HepG2 (cell line): ENCODE measurements at regions not wholly inside any gene's neighbourhood (a gene's known extent, or its start where the extent isn't known, plus 50 kb on each side); places are given as distances from the start of the nearest gene placed in this dataset.
A peak's percentile ranks its signal among the peaks of the same experiment; 100 is the strongest.

Experiments
- ATAC-seq: fragments of 200-7000 bp; cut with Tn5 transposase; 3 replicates; pipeline ENCODE4 v1.9.1; 2020; ENCODE audit warnings: mild to moderate bottlenecking, moderate library complexity
- BruUV-seq: library from RNA; stranded (reverse); fragments of 400-500 nt; replicated peaks from 2 replicates; lab custom pipeline; 2021; lab: Mats Ljungman, UMichigan
- CTCF ChIA-PET: fragments of 300-600 bp; formaldehyde crosslinking; extraction: SDS; loops from one replicate; lab custom pipeline; 2021; ENCODE audit warnings: low total read pairs, inconsistent platforms, low intra/inter-chr PET ratio; lab: Yijun Ruan, JAX
- POLR2A ChIA-PET: fragments of 350-600 bp; sonication (Branson Sonifier 250); formaldehyde crosslinking; loops from one replicate; lab custom pipeline; 2020; ENCODE audit warnings: antibody characterized with exemption, inconsistent platforms; lab: Yijun Ruan, JAX
- DNase-seq: peaks from one replicate; pipeline ENCODE4 v3.0.0-alpha.2; 2015; ENCODE audit warnings: low spot score
- FAIRE-seq: peaks from 3 replicates; lab custom pipeline; 2011; peaks lifted over from hg19 to GRCh38; lab: Jason Lieb, UNC
- H2AFZ ChIP-seq: one replicate; pipeline ENCODE4 v1.6.1; 2011; ENCODE audit warnings: low read length, inconsistent platforms
- H3K27ac ChIP-seq: fragments of 300-600 bp; 3 replicates; pipeline ENCODE4 v1.8.0; 2011; ENCODE audit warnings: mixed run types, mild to moderate bottlenecking, mixed read lengths, low read length, inconsistent platforms; ENCODE audit not compliant: insufficient read depth; ENCODE audit errors: extremely low read length
- H3K27me3 ChIP-seq, 2 experiments: fragments of 200-600 bp in 1 of 2; 2 replicates in 1 of 2; 3 replicates in 1 of 2; pipeline versions ENCODE4 v1.6.0 to v1.8.0; 2011; ENCODE audit warnings: low read length in 2 of 2, mild to moderate bottlenecking in 2 of 2, moderate library complexity in 2 of 2, inconsistent platforms in 1 of 2; ENCODE audit not compliant: insufficient read depth in 2 of 2, control insufficient read depth in 1 of 2
- H3K36me3 ChIP-seq, 2 experiments: fragments of 200-600 bp in 1 of 2; replicated peaks in 1 of 2; 2 replicates in 1 of 2; 3 replicates in 1 of 2; pipeline versions ENCODE4 v1.5.1 to v1.8.0; 2011; ENCODE audit warnings: low read length in 2 of 2, inconsistent platforms in 1 of 2; ENCODE audit not compliant: insufficient read depth in 2 of 2, control insufficient read depth in 1 of 2
- H3K4me1 ChIP-seq: 2 replicates; pipeline ENCODE4 v1.5.1; 2012; ENCODE audit warnings: low read length, inconsistent platforms; ENCODE audit not compliant: insufficient read depth
- H3K4me2 ChIP-seq: 2 replicates; pipeline ENCODE4 v1.6.0; 2011; ENCODE audit warnings: low read depth, low read length, inconsistent platforms
- H3K4me3 ChIP-seq, 3 experiments: fragments of 200-600 bp in 1 of 3; sonication (generic), shearing (Covaris generic) in 1 of 3; replicated peaks in 1 of 3; 2 replicates each; pipeline ENCODE4 v1.5.1; 2011 to 2016; ENCODE audit warnings: low read length in 3 of 3, inconsistent platforms in 2 of 3, low read depth in 2 of 3, mild to moderate bottlenecking in 2 of 3, control low read depth in 1 of 3, mixed read lengths in 1 of 3; ENCODE audit not compliant: insufficient read depth in 1 of 3
- H3K79me2 ChIP-seq: one replicate; pipeline ENCODE4 v1.6.1; 2011; ENCODE audit warnings: low read length, inconsistent platforms; ENCODE audit not compliant: insufficient read depth
- H3K9ac ChIP-seq: 2 replicates; pipeline ENCODE4 v1.6.0; 2011; ENCODE audit warnings: mild to moderate bottlenecking, low read depth, low read length, inconsistent platforms; ENCODE audit not compliant: insufficient read depth
- H3K9me3 ChIP-seq: 2 replicates; pipeline ENCODE4 v1.5.1; 2012; ENCODE audit warnings: mild to moderate bottlenecking, low read length
- H4K20me1 ChIP-seq: 2 replicates; pipeline ENCODE4 v1.6.0; 2011; ENCODE audit warnings: inconsistent platforms, mild to moderate bottlenecking, low read length, moderate library complexity; ENCODE audit not compliant: insufficient read depth
- ATF3 ChIP-seq: sonication (generic); formaldehyde crosslinking; IDR thresholded peaks from 2 replicates; pipeline ENCODE4 v1.4.0; 2020; ENCODE audit warnings: missing genetic modification reagents
- CAMTA2 ChIP-seq: sonication (generic); formaldehyde crosslinking; IDR thresholded peaks from 2 replicates; pipeline ENCODE4 v1.4.0; 2020; ENCODE audit warnings: mild to moderate bottlenecking, missing genetic modification reagents, borderline replicate concordance
- KLF13 ChIP-seq: sonication (generic); formaldehyde crosslinking; IDR thresholded peaks from 2 replicates; pipeline ENCODE4 v1.4.0; 2020; ENCODE audit warnings: mild to moderate bottlenecking, missing genetic modification reagents
- RXRA ChIP-seq: sonication (generic); formaldehyde crosslinking; IDR thresholded peaks from 2 replicates; pipeline ENCODE4 v1.5.1; 2020; ENCODE audit warnings: missing genetic modification reagents
- SALL1 ChIP-seq: sonication (generic); formaldehyde crosslinking; IDR thresholded peaks from 2 replicates; pipeline ENCODE4 v1.8.0; 2022; ENCODE audit warnings: mild to moderate bottlenecking, missing genetic modification reagents
- SP4 ChIP-seq: sonication (generic); formaldehyde crosslinking; IDR thresholded peaks from 2 replicates; pipeline ENCODE4 v1.8.1; 2023; ENCODE audit warnings: mild to moderate bottlenecking, missing genetic modification reagents
- TCF12 ChIP-seq, 2 experiments: fragments of 450-650 bp in 1 of 2; sonication (generic) in 1 of 2; formaldehyde crosslinking in 1 of 2; IDR thresholded peaks; 2 replicates each; pipeline versions ENCODE4 v1.6.1 to v1.8.0; 2017 to 2022; ENCODE audit warnings: antibody characterized with exemption in 1 of 2, mild to moderate bottlenecking in 1 of 2, missing genetic modification reagents in 1 of 2, moderate library complexity in 1 of 2
- ZMYM3 ChIP-seq: sonication (generic); formaldehyde crosslinking; IDR thresholded peaks from 2 replicates; pipeline ENCODE4 v1.5.1; 2020; ENCODE audit warnings: mild to moderate bottlenecking, missing genetic modification reagents
- ZNF768 ChIP-seq: sonication (generic); formaldehyde crosslinking; IDR thresholded peaks from 2 replicates; pipeline ENCODE4 v1.4.0; 2020; ENCODE audit warnings: missing genetic modification reagents
- ZNF878 ChIP-seq: sonication (generic); formaldehyde crosslinking; IDR thresholded peaks from 2 replicates; pipeline ENCODE4 v1.8.1; 2023; ENCODE audit warnings: mild to moderate bottlenecking, missing genetic modification reagents, moderate library complexity
- WGBS: methylation state at CpG from one replicate; pipeline ENCODE4 v1.1.6; 2017; ENCODE audit warnings: low lambda C conversion rate; 5-methylcytosine and 5-hydroxymethylcytosine counted together
- in situ Hi-C: cut with HindIII; loops from 2 replicates; pipeline ENCODE4 v1.10.0; 2017; ENCODE audit warnings: low pct_unique_long_range_greater_than_20kb; ENCODE audit not compliant: extremely low pct_ligation_motif_present
- intact Hi-C: fragments of 100-400 bp; cut with micrococcal nuclease; formaldehyde crosslinking; loops from one replicate; pipeline ENCODE4 v1.10.0; 2022; ENCODE audit not compliant: unreplicated experiment
- TF ChIP-seq, protein P1 (sequence below): sonication (generic); formaldehyde crosslinking; IDR thresholded peaks from 2 replicates; pipeline ENCODE4 v1.4.0; 2020; ENCODE audit warnings: mild to moderate bottlenecking, missing genetic modification reagents
- TF ChIP-seq, protein P2 (sequence below): IDR thresholded peaks from 2 replicates; pipeline ENCODE4 v1.4.0; 2020; ENCODE audit warnings: mild to moderate bottlenecking, missing genetic modification reagents
- TF ChIP-seq, protein P3 (sequence below): sonication (generic); formaldehyde crosslinking; IDR thresholded peaks from 2 replicates; pipeline ENCODE4 v1.5.1; 2020; ENCODE audit warnings: mild to moderate bottlenecking, missing genetic modification reagents, moderate library complexity
- TF ChIP-seq, protein P4 (sequence below): sonication (generic); formaldehyde crosslinking; IDR thresholded peaks from 2 replicates; pipeline ENCODE4 v1.9.0; 2022; ENCODE audit warnings: missing genetic modification reagents, mild to moderate bottlenecking, borderline replicate concordance

GRCh38 chr16:10245002-10245401 is 62.8 kb upstream of the GRIN2A start:
- CTCF ChIA-PET: no interaction called here
- Histone ChIP-seq H3K27ac (no peak overlapping the region), H3K9me3 (no peaks in the 10 kb centered on the region), H3K27me3 (peaks cover 2 to 26% of the 10 kb centered on the region in 2 experiments; a peak in 3 of 5 replicates), H2AFZ (no peak overlapping the region), H3K4me2 (peak overlapping the region; percentile 48), H4K20me1 (no peaks in the 10 kb centered on the region), H3K4me3 (peak overlapping the region in 1 of 3 experiments; percentile 3; a peak in 1 of 6 replicates), H3K9ac (no peak overlapping the region), H3K4me1 (no peaks in the 10 kb centered on the region), H3K79me2 (no peaks in the 10 kb centered on the region), H3K36me3 (no peaks in the 10 kb centered on the region)
- POLR2A ChIA-PET: no interaction called here
- WGBS: 22% methylated on average over 10 of the region's 10 CpGs
- DNase-seq (no peak), FAIRE-seq (no peak), ATAC-seq (peak; percentile 72)
- in situ Hi-C loops: no loop called here
- intact Hi-C loops: no loop called here
- BruUV-seq: no TSS peak
- TF ChIP-seq, protein P1, sequence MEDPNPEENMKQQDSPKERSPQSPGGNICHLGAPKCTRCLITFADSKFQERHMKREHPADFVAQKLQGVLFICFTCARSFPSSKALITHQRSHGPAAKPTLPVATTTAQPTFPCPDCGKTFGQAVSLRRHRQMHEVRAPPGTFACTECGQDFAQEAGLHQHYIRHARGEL (CRISPR knock-in tag): 0 out of 2 replicates have a peak, but pooled peaks have one; percentile 23
- no peak for TF ChIP-seq ZNF878
- TF ChIP-seq TCF12 (IDR thresholded peaks at IDR 0.05): no peak
- 0 out of 2 replicates have a peak, but pooled peaks have one; percentile 36 for TF ChIP-seq TCF12 (CRISPR knock-in tag; IDR thresholded peaks at IDR 0.05)
- peak; percentile 55; the same call in 1 of the 2 replicates for TF ChIP-seq ZMYM3 (CRISPR knock-in tag)
- 0 out of 2 replicates have a peak, but pooled peaks have one; percentile 13 for TF ChIP-seq SALL1 (CRISPR knock-in tag)
- TF ChIP-seq ZNF768 (CRISPR knock-in tag): peak; percentile 38; the same call in 1 of the 2 replicates
- TF ChIP-seq SP4 (CRISPR knock-in tag): peak; percentile 39; the same call in 1 of the 2 replicates
- TF ChIP-seq KLF13: peak; percentile 58; the same call in 1 of the 2 replicates
- TF ChIP-seq CAMTA2 (CRISPR knock-in tag): peak; percentile 42; the same call in 1 of the 2 replicates
- TF ChIP-seq ATF3: no peak
- TF ChIP-seq, protein P2, sequence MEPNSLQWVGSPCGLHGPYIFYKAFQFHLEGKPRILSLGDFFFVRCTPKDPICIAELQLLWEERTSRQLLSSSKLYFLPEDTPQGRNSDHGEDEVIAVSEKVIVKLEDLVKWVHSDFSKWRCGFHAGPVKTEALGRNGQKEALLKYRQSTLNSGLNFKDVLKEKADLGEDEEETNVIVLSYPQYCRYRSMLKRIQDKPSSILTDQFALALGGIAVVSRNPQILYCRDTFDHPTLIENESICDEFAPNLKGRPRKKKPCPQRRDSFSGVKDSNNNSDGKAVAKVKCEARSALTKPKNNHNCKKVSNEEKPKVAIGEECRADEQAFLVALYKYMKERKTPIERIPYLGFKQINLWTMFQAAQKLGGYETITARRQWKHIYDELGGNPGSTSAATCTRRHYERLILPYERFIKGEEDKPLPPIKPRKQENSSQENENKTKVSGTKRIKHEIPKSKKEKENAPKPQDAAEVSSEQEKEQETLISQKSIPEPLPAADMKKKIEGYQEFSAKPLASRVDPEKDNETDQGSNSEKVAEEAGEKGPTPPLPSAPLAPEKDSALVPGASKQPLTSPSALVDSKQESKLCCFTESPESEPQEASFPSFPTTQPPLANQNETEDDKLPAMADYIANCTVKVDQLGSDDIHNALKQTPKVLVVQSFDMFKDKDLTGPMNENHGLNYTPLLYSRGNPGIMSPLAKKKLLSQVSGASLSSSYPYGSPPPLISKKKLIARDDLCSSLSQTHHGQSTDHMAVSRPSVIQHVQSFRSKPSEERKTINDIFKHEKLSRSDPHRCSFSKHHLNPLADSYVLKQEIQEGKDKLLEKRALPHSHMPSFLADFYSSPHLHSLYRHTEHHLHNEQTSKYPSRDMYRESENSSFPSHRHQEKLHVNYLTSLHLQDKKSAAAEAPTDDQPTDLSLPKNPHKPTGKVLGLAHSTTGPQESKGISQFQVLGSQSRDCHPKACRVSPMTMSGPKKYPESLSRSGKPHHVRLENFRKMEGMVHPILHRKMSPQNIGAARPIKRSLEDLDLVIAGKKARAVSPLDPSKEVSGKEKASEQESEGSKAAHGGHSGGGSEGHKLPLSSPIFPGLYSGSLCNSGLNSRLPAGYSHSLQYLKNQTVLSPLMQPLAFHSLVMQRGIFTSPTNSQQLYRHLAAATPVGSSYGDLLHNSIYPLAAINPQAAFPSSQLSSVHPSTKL (CRISPR knock-in tag): no peak
- TF ChIP-seq, protein P3, sequence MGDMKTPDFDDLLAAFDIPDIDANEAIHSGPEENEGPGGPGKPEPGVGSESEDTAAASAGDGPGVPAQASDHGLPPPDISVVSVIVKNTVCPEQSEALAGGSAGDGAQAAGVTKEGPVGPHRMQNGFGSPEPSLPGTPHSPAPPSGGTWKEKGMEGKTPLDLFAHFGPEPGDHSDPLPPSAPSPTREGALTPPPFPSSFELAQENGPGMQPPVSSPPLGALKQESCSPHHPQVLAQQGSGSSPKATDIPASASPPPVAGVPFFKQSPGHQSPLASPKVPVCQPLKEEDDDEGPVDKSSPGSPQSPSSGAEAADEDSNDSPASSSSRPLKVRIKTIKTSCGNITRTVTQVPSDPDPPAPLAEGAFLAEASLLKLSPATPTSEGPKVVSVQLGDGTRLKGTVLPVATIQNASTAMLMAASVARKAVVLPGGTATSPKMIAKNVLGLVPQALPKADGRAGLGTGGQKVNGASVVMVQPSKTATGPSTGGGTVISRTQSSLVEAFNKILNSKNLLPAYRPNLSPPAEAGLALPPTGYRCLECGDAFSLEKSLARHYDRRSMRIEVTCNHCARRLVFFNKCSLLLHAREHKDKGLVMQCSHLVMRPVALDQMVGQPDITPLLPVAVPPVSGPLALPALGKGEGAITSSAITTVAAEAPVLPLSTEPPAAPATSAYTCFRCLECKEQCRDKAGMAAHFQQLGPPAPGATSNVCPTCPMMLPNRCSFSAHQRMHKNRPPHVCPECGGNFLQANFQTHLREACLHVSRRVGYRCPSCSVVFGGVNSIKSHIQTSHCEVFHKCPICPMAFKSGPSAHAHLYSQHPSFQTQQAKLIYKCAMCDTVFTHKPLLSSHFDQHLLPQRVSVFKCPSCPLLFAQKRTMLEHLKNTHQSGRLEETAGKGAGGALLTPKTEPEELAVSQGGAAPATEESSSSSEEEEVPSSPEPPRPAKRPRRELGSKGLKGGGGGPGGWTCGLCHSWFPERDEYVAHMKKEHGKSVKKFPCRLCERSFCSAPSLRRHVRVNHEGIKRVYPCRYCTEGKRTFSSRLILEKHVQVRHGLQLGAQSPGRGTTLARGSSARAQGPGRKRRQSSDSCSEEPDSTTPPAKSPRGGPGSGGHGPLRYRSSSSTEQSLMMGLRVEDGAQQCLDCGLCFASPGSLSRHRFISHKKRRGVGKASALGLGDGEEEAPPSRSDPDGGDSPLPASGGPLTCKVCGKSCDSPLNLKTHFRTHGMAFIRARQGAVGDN (CRISPR knock-in tag): peak; percentile 40
- TF ChIP-seq, protein P4, sequence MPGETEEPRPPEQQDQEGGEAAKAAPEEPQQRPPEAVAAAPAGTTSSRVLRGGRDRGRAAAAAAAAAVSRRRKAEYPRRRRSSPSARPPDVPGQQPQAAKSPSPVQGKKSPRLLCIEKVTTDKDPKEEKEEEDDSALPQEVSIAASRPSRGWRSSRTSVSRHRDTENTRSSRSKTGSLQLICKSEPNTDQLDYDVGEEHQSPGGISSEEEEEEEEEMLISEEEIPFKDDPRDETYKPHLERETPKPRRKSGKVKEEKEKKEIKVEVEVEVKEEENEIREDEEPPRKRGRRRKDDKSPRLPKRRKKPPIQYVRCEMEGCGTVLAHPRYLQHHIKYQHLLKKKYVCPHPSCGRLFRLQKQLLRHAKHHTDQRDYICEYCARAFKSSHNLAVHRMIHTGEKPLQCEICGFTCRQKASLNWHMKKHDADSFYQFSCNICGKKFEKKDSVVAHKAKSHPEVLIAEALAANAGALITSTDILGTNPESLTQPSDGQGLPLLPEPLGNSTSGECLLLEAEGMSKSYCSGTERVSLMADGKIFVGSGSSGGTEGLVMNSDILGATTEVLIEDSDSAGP (CRISPR knock-in tag): peak; percentile 20; the same call in 1 of the 2 replicates
- 0 out of 2 replicates have a peak, but pooled peaks have one; percentile 20 for TF ChIP-seq RXRA (CRISPR knock-in tag)
